ENCODE measurements at regions not wholly inside any gene's neighbourhood (a gene's known extent, or its start where the extent isn't known, plus 50 kb on each side); places are given as distances from the start of the nearest gene placed in this dataset.

DNA sequence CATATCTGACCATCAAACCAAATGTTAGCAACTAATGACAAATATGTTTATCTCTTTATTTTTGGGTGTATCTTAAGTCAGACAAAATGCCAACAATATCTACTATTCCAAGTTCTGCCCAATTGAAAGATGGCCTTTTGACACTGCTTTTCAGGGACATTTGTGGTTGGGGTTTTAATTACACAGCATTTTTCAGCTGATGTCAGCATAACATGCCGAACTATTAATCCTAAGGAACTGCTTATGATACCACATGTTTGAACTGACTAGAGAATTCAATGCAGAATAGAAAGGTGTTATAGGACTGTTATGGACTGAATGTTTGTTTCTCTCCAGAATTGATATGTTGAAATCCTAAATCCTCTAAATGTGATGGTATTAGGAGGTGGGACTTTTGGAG lies 445.1 kb downstream of the TMA16 start:
- Histone ChIP-seq H3K27ac (ENCODE audit: low read length) (no peak overlapping the region), H2AFZ (ENCODE audit: low read depth, low read length) (no peak overlapping the region), H3K27me3 (ENCODE audit: low read depth, low read length) (no peaks in the 10 kb centered on the region), H3K9me3 (ENCODE audit: insufficient read depth, low read length) (peaks cover 6% of the 10 kb centered on the region; the same call in 1 of the 2 replicates), H3K36me3 (replicated peaks; ENCODE audit: low read depth, low read length) (peaks cover 7% of the 10 kb centered on the region), H3K4me1 (ENCODE audit: low read length) (peaks cover 13% of the 10 kb centered on the region), H3K4me3 (ENCODE audit: low read length) (no peak overlapping the region), H3K79me2 (ENCODE audit: low read length) (no peaks in the 10 kb centered on the region), H4K20me1 (ENCODE audit: insufficient read depth, low read length) (no peaks in the 10 kb centered on the region), H3K9ac (ENCODE audit: low read length) (no peak overlapping the region), H3K4me2 (ENCODE audit: low read length) (no peak overlapping the region)
- no peak for TF ChIP-seq EZH2phosphoT487 (IDR thresholded peaks at IDR 0.05; ENCODE audit: low read depth)
- no peak for TF ChIP-seq CTCF (IDR thresholded peaks at IDR 0.05; ENCODE audit: low read depth, low read length)

DNA sequence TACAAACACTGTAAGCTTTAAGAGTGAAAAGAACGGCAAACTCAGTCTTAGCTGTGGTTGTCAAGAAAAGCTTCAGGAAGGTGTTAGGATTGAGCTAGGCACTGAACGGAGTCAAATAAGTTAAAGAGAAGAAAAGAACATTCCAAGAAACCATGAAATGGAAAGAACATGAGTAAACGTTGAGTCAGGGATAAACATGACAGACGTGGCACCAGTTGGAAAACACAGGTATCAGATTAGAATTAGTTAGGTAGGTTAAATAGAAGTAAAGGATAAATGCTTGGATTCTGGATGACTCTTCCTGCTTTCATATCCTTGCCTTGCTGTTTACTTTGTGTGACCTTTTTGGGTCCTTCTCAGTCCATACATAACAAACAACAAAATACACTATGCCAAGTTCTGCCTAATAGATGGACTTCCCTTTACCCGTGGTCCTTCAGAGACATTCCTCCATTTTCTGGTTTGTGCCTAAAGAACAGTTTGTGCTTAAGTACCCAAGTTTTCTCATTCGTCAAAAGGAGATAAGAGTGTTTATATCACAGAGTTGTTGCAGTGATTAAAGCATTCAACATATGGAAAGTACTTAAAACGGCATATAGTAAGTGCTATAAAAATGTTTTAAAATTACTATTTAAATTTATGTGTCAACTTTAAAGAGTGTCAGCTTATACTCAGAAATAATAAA lies 446.9 kb downstream of the TMA16 start:
- no peak overlapping the region for H2AFZ ChIP-seq (ENCODE audit: low read depth, low read length)
- no peaks in the 10 kb centered on the region; the same call in 1 of the 2 replicates for H3K9me3 ChIP-seq (ENCODE audit: insufficient read depth, low read length)
- H3K4me1 ChIP-seq (ENCODE audit: low read length): peaks cover 5% of the 10 kb centered on the region
- no peaks in the 10 kb centered on the region for H4K20me1 ChIP-seq (ENCODE audit: insufficient read depth, low read length)
- no peak overlapping the region for H3K4me2 ChIP-seq (ENCODE audit: low read length)
- no peak for TF ChIP-seq CTCF (IDR thresholded peaks at IDR 0.05; ENCODE audit: low read depth, low read length)
- no peak for TF ChIP-seq EZH2phosphoT487 (IDR thresholded peaks at IDR 0.05; ENCODE audit: low read depth)
- H3K36me3 ChIP-seq (replicated peaks; ENCODE audit: low read depth, low read length): no peaks in the 10 kb centered on the region
- H3K79me2 ChIP-seq (ENCODE audit: low read length): no peaks in the 10 kb centered on the region
- no peak overlapping the region for H3K27ac ChIP-seq (ENCODE audit: low read length)
- H3K9ac ChIP-seq (ENCODE audit: low read length): no peak overlapping the region
- no peaks in the 10 kb centered on the region for H3K27me3 ChIP-seq (ENCODE audit: low read depth, low read length)
- H3K4me3 ChIP-seq (ENCODE audit: low read length): no peak overlapping the region

GRCh38 chr4:163948920-163949455 lies 454.5 kb downstream of the TMA16 start:
- no peak overlapping the region for H3K4me3 ChIP-seq (ENCODE audit: low read length)
- H3K36me3 ChIP-seq (replicated peaks; ENCODE audit: low read depth, low read length): no peaks in the 10 kb centered on the region
- H3K9me3 ChIP-seq (ENCODE audit: insufficient read depth, low read length): no peaks in the 10 kb centered on the region
- H3K9ac ChIP-seq (ENCODE audit: low read length): no peak overlapping the region
- no peak overlapping the region for H3K4me2 ChIP-seq (ENCODE audit: low read length)
- H3K4me1 ChIP-seq (ENCODE audit: low read length): no peaks in the 10 kb centered on the region
- no peaks in the 10 kb centered on the region for H3K79me2 ChIP-seq (ENCODE audit: low read length)
- no peak overlapping the region for H3K27ac ChIP-seq (ENCODE audit: low read length)
- no peak for TF ChIP-seq EZH2phosphoT487 (IDR thresholded peaks at IDR 0.05; ENCODE audit: low read depth)
- no peak for TF ChIP-seq CTCF (IDR thresholded peaks at IDR 0.05; ENCODE audit: low read depth, low read length)
- no peak overlapping the region for H2AFZ ChIP-seq (ENCODE audit: low read depth, low read length)
- no peaks in the 10 kb centered on the region for H3K27me3 ChIP-seq (ENCODE audit: low read depth, low read length)
- H4K20me1 ChIP-seq (ENCODE audit: insufficient read depth, low read length): no peaks in the 10 kb centered on the region

GRCh38 chr4:163949976-163950601 lies 455.6 kb downstream of the TMA16 start:
- Histone ChIP-seq H2AFZ (ENCODE audit: low read depth, low read length) (no peak overlapping the region), H3K36me3 (replicated peaks; ENCODE audit: low read depth, low read length) (no peaks in the 10 kb centered on the region), H3K4me3 (ENCODE audit: low read length) (no peak overlapping the region), H3K4me2 (ENCODE audit: low read length) (no peak overlapping the region), H3K27ac (ENCODE audit: low read length) (no peak overlapping the region), H3K27me3 (ENCODE audit: low read depth, low read length) (no peaks in the 10 kb centered on the region), H4K20me1 (ENCODE audit: insufficient read depth, low read length) (no peaks in the 10 kb centered on the region), H3K9me3 (ENCODE audit: insufficient read depth, low read length) (no peaks in the 10 kb centered on the region), H3K79me2 (ENCODE audit: low read length) (no peaks in the 10 kb centered on the region), H3K4me1 (ENCODE audit: low read length) (no peaks in the 10 kb centered on the region), H3K9ac (ENCODE audit: low read length) (no peak overlapping the region)
- TF ChIP-seq CTCF (IDR thresholded peaks at IDR 0.05; ENCODE audit: low read depth, low read length): no peak
- no peak for TF ChIP-seq EZH2phosphoT487 (IDR thresholded peaks at IDR 0.05; ENCODE audit: low read depth)

Data from OCI-LY3 (cell line).